ENCODE measurements at regions not wholly inside any gene's neighbourhood (a gene's known extent, or its start where the extent isn't known, plus 50 kb on each side); places are given as distances from the start of the nearest gene placed in this dataset.
"Not testable (repeated sequence)": the region's sequence is repeated elsewhere in the genome, so short reads cannot be mapped to it uniquely, and the experiment has no call there.

DNA sequence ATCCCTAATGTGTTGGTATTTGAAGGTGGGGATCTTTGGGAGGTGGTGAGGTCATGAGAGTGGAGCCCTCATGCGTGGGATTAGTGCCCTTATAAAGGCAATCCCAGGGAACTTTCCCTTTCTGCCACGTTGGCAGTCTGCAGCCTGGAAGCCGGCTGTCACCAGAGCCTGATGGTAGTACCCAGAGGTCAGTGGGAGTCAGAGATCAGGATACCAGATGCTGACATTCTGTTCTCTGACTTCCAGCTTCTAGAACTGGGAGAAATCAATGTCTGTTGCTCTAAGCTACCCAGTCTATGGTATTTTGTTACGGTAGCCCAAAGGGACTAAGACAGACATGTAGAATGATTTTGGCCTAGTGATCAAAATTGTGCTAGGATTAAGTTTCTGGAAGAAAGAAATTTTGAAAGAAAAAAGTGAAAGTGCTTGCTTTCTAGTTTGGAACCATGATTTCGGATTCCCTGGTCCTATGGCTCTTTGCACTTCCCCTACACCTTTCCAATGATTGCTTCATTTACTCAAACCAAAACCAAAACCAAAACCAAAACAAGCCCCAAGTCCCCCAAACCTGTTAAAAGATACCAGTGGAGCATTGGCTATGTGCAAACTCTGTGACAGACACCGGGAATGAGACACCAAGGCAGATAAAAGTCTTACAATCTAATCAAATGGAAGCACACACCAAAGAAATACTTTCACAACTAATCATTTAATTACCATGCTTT lies 173.7 kb upstream of the ZNF217 start:
- no peaks in the 10 kb centered on the region for H3K4me1 ChIP-seq
- H3K9me3 ChIP-seq: no peaks in the 10 kb centered on the region
- H3K4me3 ChIP-seq (ENCODE audit: low read depth, low read length): no peak overlapping the region
- no peaks in the 10 kb centered on the region for H3K36me3 ChIP-seq
- DNase-seq: no peak
- no peaks in the 10 kb centered on the region for H3K27me3 ChIP-seq
- TF ChIP-seq, protein P1, sequence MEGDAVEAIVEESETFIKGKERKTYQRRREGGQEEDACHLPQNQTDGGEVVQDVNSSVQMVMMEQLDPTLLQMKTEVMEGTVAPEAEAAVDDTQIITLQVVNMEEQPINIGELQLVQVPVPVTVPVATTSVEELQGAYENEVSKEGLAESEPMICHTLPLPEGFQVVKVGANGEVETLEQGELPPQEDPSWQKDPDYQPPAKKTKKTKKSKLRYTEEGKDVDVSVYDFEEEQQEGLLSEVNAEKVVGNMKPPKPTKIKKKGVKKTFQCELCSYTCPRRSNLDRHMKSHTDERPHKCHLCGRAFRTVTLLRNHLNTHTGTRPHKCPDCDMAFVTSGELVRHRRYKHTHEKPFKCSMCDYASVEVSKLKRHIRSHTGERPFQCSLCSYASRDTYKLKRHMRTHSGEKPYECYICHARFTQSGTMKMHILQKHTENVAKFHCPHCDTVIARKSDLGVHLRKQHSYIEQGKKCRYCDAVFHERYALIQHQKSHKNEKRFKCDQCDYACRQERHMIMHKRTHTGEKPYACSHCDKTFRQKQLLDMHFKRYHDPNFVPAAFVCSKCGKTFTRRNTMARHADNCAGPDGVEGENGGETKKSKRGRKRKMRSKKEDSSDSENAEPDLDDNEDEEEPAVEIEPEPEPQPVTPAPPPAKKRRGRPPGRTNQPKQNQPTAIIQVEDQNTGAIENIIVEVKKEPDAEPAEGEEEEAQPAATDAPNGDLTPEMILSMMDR (IDR thresholded peaks at IDR 0.05; ENCODE audit: low read depth, low read length): no peak

DNA sequence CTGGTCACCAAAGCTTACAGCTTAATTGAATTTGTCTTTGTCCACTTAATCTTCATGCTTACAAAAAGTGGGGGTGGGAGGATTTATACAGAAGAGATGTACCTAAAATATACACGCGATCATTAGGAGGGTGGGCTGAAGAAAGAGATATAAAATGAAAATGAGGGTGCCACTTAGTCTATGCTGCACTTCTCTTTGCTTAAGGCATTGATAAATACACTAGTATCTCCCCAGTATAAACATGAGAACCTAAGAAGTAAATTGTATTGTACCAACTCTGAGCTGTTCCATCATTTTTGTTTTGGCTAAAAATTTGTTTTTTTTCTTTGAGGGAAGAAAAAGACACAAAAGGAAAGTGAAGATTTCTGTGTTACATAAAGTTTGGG lies 170.8 kb upstream of the ZNF217 start:
- TF ChIP-seq, protein P1 (IDR thresholded peaks at IDR 0.05; ENCODE audit: low read depth, low read length): no peak
- H3K4me3 ChIP-seq (ENCODE audit: low read depth, low read length): no peak overlapping the region
- H3K4me1 ChIP-seq: no peaks in the 10 kb centered on the region
- no peaks in the 10 kb centered on the region for H3K36me3 ChIP-seq
- H3K9me3 ChIP-seq: no peaks in the 10 kb centered on the region
- DNase-seq: no peak
- H3K27me3 ChIP-seq: no peaks in the 10 kb centered on the region

DNA sequence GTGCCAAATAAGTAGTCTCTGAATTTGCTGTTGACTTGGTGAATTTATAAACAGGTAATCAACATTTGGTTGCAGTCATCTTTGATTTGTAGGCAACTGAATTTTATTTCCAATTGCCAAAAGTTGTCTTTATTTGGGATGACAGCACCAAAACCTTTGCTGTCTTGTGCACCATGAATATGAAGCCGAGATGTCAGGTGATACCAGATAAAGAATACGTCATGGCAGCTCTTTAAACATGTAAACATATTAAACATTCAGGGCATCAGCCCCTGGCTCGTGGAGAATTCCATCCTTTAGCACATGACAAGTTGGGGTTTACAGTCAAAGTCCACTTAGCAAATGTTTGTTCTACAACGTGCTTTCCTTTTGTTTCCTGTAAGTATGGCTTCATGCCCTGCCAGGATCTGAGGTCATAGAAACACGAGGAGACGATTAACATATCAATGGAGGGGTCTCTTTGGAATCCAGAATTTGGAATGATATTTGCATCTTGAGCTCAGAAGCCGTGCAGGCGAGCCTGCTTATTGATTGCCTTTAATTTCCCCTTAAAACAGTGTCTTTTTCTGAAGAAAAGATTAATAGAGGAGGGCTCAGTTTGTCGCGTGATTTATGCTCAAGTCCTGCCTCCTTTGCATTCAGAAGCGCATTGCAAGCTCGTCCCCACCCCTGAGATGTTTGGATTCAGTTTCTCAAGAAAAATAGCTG lies 170.2 kb upstream of the ZNF217 start:
- H3K4me3 ChIP-seq (ENCODE audit: low read depth, low read length): no peak overlapping the region
- no peak for DNase-seq
- H3K9me3 ChIP-seq: no peaks in the 10 kb centered on the region
- no peaks in the 10 kb centered on the region for H3K36me3 ChIP-seq
- H3K27me3 ChIP-seq: no peaks in the 10 kb centered on the region
- TF ChIP-seq, protein P1 (IDR thresholded peaks at IDR 0.05; ENCODE audit: low read depth, low read length): no peak
- no peaks in the 10 kb centered on the region for H3K4me1 ChIP-seq

DNA sequence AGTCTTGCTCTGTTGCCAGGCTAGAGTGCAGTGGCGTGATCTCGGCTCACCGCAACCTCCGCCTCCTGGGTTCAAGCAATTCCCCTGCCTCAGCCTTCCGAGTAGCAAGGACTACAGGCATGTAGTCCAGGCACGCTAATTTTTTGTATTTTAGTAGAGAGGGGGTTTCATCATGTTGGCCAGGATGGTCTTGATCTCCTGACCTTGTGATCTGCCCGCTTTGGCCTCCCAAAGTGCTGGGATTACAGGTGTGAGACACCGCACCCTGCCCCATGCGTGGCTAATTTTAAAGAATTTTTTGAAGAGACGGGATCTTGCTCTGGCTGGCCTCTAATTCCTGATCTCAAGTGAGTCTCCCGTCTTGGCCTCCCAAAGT lies 168.8 kb upstream of the ZNF217 start:
- not testable (repeated sequence) for H3K36me3 ChIP-seq; H3K4me1 ChIP-seq; H3K4me3 ChIP-seq (ENCODE audit: low read depth, low read length); DNase-seq; H3K27me3 ChIP-seq; H3K9me3 ChIP-seq

DNA sequence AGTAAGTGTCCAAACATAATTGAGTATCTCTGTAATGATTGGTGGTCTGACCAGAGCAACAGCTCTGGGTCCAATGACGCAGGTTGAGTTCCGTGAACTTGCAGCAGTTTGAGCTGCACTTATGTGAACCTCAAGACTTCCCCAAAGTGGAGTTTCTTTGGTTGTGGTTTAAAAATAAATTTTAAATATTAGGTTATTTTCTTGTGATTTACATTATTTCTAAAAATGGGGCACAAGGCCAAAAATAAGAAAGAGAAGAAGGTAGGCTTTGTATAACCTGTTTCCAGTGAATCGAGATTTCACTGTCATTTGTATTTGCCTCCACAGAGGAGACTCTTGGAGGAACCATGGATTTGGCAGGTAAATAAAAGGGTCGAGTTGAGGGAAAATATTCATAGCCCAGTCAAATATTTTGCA lies 166.4 kb upstream of the ZNF217 start:
- Histone ChIP-seq H3K9me3 (no peaks in the 10 kb centered on the region), H3K36me3 (no peaks in the 10 kb centered on the region), H3K27me3 (no peaks in the 10 kb centered on the region), H3K4me3 (ENCODE audit: low read depth, low read length) (no peak overlapping the region), H3K4me1 (no peaks in the 10 kb centered on the region)
- TF ChIP-seq, protein P1 (IDR thresholded peaks at IDR 0.05; ENCODE audit: low read depth, low read length): no peak
- no peak for DNase-seq

DNA sequence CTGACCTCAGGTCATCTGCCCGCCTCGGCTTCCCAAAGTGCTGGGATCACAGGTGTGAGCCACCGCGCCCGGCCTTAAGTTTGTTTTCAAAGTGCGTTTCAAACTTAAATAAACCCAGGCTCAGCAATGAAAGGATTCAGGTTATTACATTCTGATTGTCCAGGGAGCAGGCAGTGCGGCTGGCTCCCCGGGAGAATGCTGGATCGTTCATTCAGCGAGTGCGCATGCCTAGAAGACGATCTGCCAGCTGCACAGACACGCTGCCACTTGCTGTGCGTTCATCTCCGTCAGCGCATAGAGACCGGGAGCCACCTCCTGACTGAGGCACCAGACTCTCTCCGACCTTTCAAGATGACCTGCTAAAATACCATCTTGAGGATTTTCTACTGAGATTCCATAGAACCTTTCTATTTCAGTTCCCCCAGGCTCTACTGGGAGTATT lies 163.9 kb upstream of the ZNF217 start:
- H3K36me3 ChIP-seq: no peaks in the 10 kb centered on the region
- no peak for DNase-seq
- no peaks in the 10 kb centered on the region for H3K9me3 ChIP-seq
- H3K4me3 ChIP-seq (ENCODE audit: low read depth, low read length): no peak overlapping the region
- H3K4me1 ChIP-seq: peaks cover 6% of the 10 kb centered on the region; the same call in 1 of the 2 replicates
- TF ChIP-seq, protein P1 (IDR thresholded peaks at IDR 0.05; ENCODE audit: low read depth, low read length): no peak
- H3K27me3 ChIP-seq: no peaks in the 10 kb centered on the region

Measured in BE2C (cell line).